Esophagus (tissue), 2 donors: ENCODE measurements at regions not wholly inside any gene's neighbourhood (a gene's known extent, or its start where the extent isn't known, plus 50 kb on each side); places are given as distances from the start of the nearest gene placed in this dataset.

ENCODE experiments used
- H3K27ac ChIP-seq, 2 donors: one replicate each; pipeline ENCODE4 v1.5.1; 2013; ENCODE audit warnings: low read depth in 2 of 2, mild to moderate bottlenecking in 2 of 2, inconsistent platforms in 1 of 2, low read length in 1 of 2, moderate library complexity in 1 of 2
- H3K27me3 ChIP-seq, 2 donors: one replicate each; pipeline ENCODE4 v1.6.1; 2013; ENCODE audit warnings: low read length in 2 of 2, control low read depth in 1 of 2, mild to moderate bottlenecking in 1 of 2; ENCODE audit not compliant: insufficient read depth in 2 of 2, control insufficient read depth in 1 of 2
- H3K36me3 ChIP-seq, 2 donors: one replicate each; pipeline ENCODE4 v1.6.1; 2013; ENCODE audit warnings: low read length in 1 of 2; ENCODE audit not compliant: control insufficient read depth in 2 of 2, insufficient read depth in 2 of 2
- H3K4me1 ChIP-seq, 2 donors: one replicate each; pipeline ENCODE4 v1.6.1; 2013; ENCODE audit warnings: low read length in 1 of 2; ENCODE audit not compliant: control insufficient read depth in 2 of 2, insufficient read depth in 2 of 2
- H3K4me3 ChIP-seq, 2 donors: one replicate each; pipeline ENCODE4 v1.5.1; 2013; ENCODE audit warnings: low read length in 2 of 2, mild to moderate bottlenecking in 2 of 2, low read depth in 1 of 2, moderate library complexity in 1 of 2
- H3K9me3 ChIP-seq, 2 donors: one replicate each; pipeline ENCODE4 v1.6.1; 2013; ENCODE audit warnings: mild to moderate bottlenecking in 2 of 2, low read depth in 1 of 2, low read length in 1 of 2, moderate library complexity in 1 of 2; ENCODE audit not compliant: control insufficient read depth in 2 of 2, insufficient read depth in 1 of 2
- WGBS, 2 donors: extraction: QIAGEN DNeasy Blood & Tissue Kit; methylation state at CpG; one replicate each; pipeline ENCODE4 v1.1.7; 2013; 5-methylcytosine and 5-hydroxymethylcytosine counted together
- donor health status: healthy with polysubstance abuse.
- donor health status: Bipolar disorder and iron deficiency.

GRCh38 chr3:110485389-110485788 lies 586.2 kb upstream of the NECTIN3 start:
- H3K27ac ChIP-seq: no peak overlapping the region
- H3K36me3 ChIP-seq: no peaks in the 10 kb centered on the region
- H3K27me3 ChIP-seq: no peaks in the 10 kb centered on the region
- H3K9me3 ChIP-seq: no peaks in the 10 kb centered on the region
- WGBS, 2 donors: 93 to 98% methylated on average over 2 of the region's 2 CpGs
- no peak overlapping the region for H3K4me3 ChIP-seq
- H3K4me1 ChIP-seq: no peaks in the 10 kb centered on the region

- Histone ChIP-seq H3K27me3 (no peaks in the 10 kb centered on the region), H3K4me3 (no peak overlapping the region), H3K4me1 (no peaks in the 10 kb centered on the region), H3K27ac (no peak overlapping the region), H3K9me3 (no peaks in the 10 kb centered on the region), H3K36me3 (no peaks in the 10 kb centered on the region)
- WGBS, 2 donors: 66 to 78% methylated on average over 1 of the region's 1 CpG
These were observed 583.8 kb upstream of the NECTIN3 start for GRCh38 chr3:110487840-110488239.

- H3K9me3 ChIP-seq: no peaks in the 10 kb centered on the region
- no peaks in the 10 kb centered on the region for H3K36me3 ChIP-seq
- 87 to 89% methylated on average over 4 of the region's 4 CpGs for WGBS, 2 donors
- no peaks in the 10 kb centered on the region for H3K4me1 ChIP-seq
- H3K27me3 ChIP-seq: no peaks in the 10 kb centered on the region
- H3K27ac ChIP-seq: no peak overlapping the region
- H3K4me3 ChIP-seq: no peak overlapping the region
These were observed 580.2 kb upstream of the NECTIN3 start for GRCh38 chr3:110491413-110491812.

- Histone ChIP-seq H3K4me3 (no peak overlapping the region), H3K27me3 (no peaks in the 10 kb centered on the region), H3K4me1 (no peaks in the 10 kb centered on the region), H3K9me3 (no peaks in the 10 kb centered on the region), H3K36me3 (no peaks in the 10 kb centered on the region), H3K27ac (no peak overlapping the region)
- WGBS, 2 donors: 72 to 73% methylated on average over 2 of the region's 2 CpGs
These were observed 578.7 kb upstream of the NECTIN3 start for GRCh38 chr3:110492876-110493275.

- H3K4me1 ChIP-seq: no peaks in the 10 kb centered on the region
- H3K27me3 ChIP-seq: no peaks in the 10 kb centered on the region
- no peaks in the 10 kb centered on the region for H3K9me3 ChIP-seq
- H3K4me3 ChIP-seq: no peak overlapping the region
- H3K36me3 ChIP-seq: no peaks in the 10 kb centered on the region
- H3K27ac ChIP-seq: no peak overlapping the region
These were observed 578.1 kb upstream of the NECTIN3 start for GRCh38 chr3:110493438-110494092.

GRCh38 chr3:110494093-110494490 lies 577.5 kb upstream of the NECTIN3 start:
- 42 to 52% methylated on average over 1 of the region's 1 CpG for WGBS, 2 donors
- Histone ChIP-seq H3K9me3 (no peaks in the 10 kb centered on the region), H3K27ac (no peak overlapping the region), H3K27me3 (no peaks in the 10 kb centered on the region), H3K4me3 (no peak overlapping the region), H3K36me3 (no peaks in the 10 kb centered on the region), H3K4me1 (no peaks in the 10 kb centered on the region)

- Histone ChIP-seq H3K4me1 (no peaks in the 10 kb centered on the region), H3K9me3 (no peaks in the 10 kb centered on the region), H3K4me3 (no peak overlapping the region), H3K36me3 (no peaks in the 10 kb centered on the region), H3K27me3 (no peaks in the 10 kb centered on the region), H3K27ac (no peak overlapping the region)
- 83 to 84% methylated on average over 8 of the region's 8 CpGs for WGBS, 2 donors
These were observed 576.9 kb upstream of the NECTIN3 start for GRCh38 chr3:110494728-110495127.

GRCh38 chr3:110495201-110495927 lies 576.3 kb upstream of the NECTIN3 start:
- Histone ChIP-seq H3K4me3 (no peak overlapping the region), H3K36me3 (no peaks in the 10 kb centered on the region), H3K27ac (no peak overlapping the region), H3K27me3 (no peaks in the 10 kb centered on the region), H3K4me1 (no peaks in the 10 kb centered on the region), H3K9me3 (no peaks in the 10 kb centered on the region)
- WGBS, 2 donors: 77 to 79% methylated on average over 9 of the region's 9 CpGs

GRCh38 chr3:110504401-110504800 lies 567.2 kb upstream of the NECTIN3 start:
- H3K27ac ChIP-seq: no peak overlapping the region
- 54 to 56% methylated on average over 2 of the region's 2 CpGs for WGBS, 2 donors

GRCh38 chr3:110504901-110505300 lies 566.7 kb upstream of the NECTIN3 start:
- Histone ChIP-seq H3K4me3 (no peak overlapping the region), H3K27ac (no peak overlapping the region), H3K9me3 (no peaks in the 10 kb centered on the region), H3K27me3 (no peaks in the 10 kb centered on the region), H3K36me3 (no peaks in the 10 kb centered on the region), H3K4me1 (no peaks in the 10 kb centered on the region)
- WGBS, 2 donors: 75 to 78% methylated on average over 4 of the region's 4 CpGs

More at GRCh38 chr3:110504401-110504800, 567.2 kb upstream of the NECTIN3 start:
- Histone ChIP-seq H3K4me3 (no peak overlapping the region), H3K4me1 (no peaks in the 10 kb centered on the region), H3K9me3 (no peaks in the 10 kb centered on the region), H3K36me3 (no peaks in the 10 kb centered on the region), H3K27me3 (no peaks in the 10 kb centered on the region)
